Kidney epithelial cell (primary cell): ENCODE measurements at regions not wholly inside any gene's neighbourhood (a gene's known extent, or its start where the extent isn't known, plus 50 kb on each side); places are given as distances from the start of the nearest gene placed in this dataset.

ENCODE experiments used
- DNase-seq: peaks from one replicate; pipeline ENCODE4 v3.0.0-alpha.2; 2010; ENCODE audit warnings: low read depth
- H3K27me3 ChIP-seq: 2 replicates; pipeline ENCODE4 v1.6.0; 2011; ENCODE audit warnings: low read length; ENCODE audit not compliant: control insufficient read depth, insufficient read depth
- H3K36me3 ChIP-seq: 2 replicates; pipeline ENCODE4 v1.5.1; 2011; ENCODE audit warnings: low read length; ENCODE audit not compliant: control insufficient read depth, insufficient read depth
- H3K4me3 ChIP-seq: 2 replicates; pipeline ENCODE4 v1.5.1; 2011; ENCODE audit warnings: low read depth, mild to moderate bottlenecking, control low read depth, low read length
- TF ChIP-seq, protein P1 (sequence below): IDR thresholded peaks from 2 replicates; pipeline ENCODE4 v1.5.1; 2011; ENCODE audit warnings: mild to moderate bottlenecking, moderate library complexity, low read length, control low read depth, inconsistent platforms; ENCODE audit not compliant: insufficient read depth, poor library complexity, severe bottlenecking

DNA sequence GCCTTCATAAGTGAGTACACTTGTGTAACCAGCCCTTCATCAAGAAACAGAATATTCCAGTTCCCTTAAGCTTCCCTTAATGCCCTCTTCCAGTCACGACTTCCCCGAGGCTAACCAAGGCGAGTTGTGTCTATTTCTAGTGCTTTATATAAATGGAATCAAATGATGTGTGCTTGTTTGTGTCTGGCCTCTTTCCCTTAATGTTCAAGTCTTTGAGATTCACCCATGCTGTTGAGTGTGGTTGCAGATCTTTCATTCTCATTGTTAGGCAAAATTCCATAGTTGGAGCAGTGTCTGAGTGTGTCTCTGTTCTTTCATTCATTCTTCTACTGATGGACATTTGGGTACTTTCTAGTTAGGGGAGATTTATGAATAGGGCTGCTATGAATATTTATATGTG is 135.0 kb downstream of the CEBPB start:
- TF ChIP-seq, protein P1, sequence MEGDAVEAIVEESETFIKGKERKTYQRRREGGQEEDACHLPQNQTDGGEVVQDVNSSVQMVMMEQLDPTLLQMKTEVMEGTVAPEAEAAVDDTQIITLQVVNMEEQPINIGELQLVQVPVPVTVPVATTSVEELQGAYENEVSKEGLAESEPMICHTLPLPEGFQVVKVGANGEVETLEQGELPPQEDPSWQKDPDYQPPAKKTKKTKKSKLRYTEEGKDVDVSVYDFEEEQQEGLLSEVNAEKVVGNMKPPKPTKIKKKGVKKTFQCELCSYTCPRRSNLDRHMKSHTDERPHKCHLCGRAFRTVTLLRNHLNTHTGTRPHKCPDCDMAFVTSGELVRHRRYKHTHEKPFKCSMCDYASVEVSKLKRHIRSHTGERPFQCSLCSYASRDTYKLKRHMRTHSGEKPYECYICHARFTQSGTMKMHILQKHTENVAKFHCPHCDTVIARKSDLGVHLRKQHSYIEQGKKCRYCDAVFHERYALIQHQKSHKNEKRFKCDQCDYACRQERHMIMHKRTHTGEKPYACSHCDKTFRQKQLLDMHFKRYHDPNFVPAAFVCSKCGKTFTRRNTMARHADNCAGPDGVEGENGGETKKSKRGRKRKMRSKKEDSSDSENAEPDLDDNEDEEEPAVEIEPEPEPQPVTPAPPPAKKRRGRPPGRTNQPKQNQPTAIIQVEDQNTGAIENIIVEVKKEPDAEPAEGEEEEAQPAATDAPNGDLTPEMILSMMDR: no peak
- DNase-seq: no peak
- Histone ChIP-seq H3K27me3 (no peaks in the 10 kb centered on the region), H3K36me3 (no peaks in the 10 kb centered on the region), H3K4me3 (no peak overlapping the region)

DNA sequence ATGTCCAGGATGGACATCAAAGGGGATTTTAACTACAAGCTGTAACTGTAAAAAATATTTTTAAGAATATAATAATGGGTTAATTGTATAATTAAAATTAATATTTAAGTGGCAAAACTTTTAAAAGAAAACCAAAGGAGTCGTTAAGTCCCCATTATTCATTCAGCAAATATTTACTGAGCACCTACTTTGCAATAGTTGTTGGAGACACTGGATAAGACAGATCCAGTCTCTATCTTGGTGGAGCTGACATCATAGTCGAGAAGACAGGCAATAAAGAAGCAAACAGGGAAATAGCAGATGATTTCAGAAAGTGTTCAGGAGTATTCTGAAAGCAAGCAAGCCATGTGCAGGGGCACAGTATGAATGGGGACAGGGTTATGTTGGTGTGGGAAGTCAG is 137.0 kb downstream of the CEBPB start:
- Histone ChIP-seq H3K27me3 (no peaks in the 10 kb centered on the region), H3K36me3 (no peaks in the 10 kb centered on the region), H3K4me3 (no peak overlapping the region)
- no peak for DNase-seq
- TF ChIP-seq, protein P1: no peak

DNA sequence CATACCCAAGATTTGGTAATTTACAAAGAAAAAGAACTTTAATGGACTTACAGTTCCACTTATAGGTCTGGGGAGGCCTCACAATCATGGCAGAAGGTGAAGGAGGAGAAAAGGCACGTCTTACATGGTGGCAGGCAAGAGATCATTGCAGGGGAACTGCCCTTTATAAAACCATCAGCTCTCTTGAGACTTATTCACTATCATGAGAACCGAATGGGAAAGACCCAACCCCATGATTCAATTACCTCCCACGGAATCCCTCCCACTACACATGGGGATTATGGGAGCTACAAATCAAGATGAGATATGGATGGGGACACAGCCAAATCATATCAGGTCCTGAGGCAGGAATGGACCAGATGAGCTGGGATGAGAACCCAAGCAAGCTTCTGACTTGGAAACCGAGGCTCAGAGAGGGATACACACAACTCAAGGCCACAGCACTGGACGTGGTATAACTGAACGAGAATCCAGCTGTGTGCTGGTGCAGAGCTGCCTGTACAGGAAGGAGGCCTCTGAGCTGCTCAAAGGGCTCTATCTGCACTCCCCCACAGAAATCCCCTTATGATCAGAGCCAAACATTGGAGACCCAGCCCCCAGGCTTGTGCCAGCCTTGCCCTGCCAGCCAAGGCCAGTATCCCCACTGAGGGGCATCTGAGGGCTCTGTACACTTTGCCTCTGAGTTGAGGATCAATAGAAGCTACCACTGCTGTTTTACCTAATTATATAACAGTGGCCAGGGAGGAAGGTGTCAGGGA is 137.8 kb downstream of the CEBPB start:
- no peak for DNase-seq
- Histone ChIP-seq H3K36me3 (no peaks in the 10 kb centered on the region), H3K4me3 (no peak overlapping the region), H3K27me3 (no peaks in the 10 kb centered on the region)
- TF ChIP-seq, protein P1: no peak

DNA sequence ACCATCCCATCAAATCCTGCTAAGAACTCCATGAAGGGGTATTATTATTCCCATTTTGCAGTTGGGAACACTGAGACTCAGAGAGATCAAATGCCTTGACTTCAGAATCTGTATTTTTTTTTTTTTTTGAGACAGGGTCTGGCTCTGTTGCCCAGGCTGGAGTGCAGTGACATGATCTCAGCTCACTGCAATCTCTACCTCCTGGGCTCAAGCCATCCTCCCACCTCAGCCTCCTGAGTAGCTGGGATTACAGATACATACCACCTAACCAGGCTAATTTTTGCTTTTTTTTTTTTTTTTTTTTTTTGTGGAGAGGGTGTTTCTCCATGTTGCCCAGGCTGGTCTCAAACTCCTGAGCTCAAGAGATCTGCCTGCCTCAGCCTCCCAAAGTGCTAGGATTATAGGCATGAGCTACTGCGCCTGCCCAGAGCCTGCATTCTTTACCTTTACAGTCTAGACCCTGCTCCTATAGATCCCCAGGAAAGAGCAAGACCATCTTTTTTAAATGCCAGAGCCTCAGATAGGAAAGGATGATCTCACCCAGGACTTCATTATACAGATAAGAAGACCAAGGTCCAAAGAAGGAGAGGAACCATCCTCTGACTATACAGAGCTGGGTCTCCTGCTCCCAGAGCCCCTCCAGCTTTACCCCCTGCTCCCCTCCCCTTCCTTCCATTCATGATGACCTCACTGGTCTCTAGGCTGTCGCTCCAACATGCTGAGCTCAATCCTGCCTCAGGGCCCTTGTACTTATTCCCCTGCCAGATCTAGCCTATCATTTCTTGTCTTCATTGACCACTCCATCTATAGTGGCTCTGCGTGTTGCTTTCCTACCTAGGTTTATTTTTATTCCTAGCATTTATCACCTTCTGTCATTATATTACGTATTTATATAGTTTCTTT is 138.6 kb downstream of the CEBPB start:
- no peak for DNase-seq
- H3K27me3 ChIP-seq: no peaks in the 10 kb centered on the region
- H3K36me3 ChIP-seq: no peaks in the 10 kb centered on the region
- TF ChIP-seq, protein P1: no peak
- H3K4me3 ChIP-seq: no peak overlapping the region

DNA sequence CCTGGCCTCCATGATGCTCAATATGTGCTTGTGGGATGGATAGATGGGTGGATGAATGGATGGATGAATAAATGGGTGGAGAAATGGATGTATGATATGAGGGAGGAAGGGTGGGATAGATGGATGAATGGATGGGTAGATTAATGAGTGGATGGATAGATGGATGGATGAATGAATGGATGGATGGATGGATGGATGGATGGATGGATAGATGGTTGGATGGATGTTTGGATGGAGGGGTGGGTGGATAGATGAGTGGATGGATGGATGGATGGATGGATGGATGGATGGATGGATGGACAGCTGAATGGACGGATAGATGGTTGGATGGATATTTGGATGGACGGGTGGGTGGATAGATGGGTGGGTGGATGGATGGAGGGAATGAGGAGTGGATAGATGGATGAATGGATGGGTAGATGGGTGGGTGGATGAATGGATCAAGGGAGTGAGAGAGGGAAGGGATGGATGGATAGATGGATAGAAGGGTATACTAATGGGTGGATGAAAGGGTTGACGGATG is 139.4 kb downstream of the CEBPB start:
- H3K27me3 ChIP-seq: no peaks in the 10 kb centered on the region
- H3K36me3 ChIP-seq: no peaks in the 10 kb centered on the region
- no peak overlapping the region for H3K4me3 ChIP-seq
- DNase-seq: no peak
- TF ChIP-seq, protein P1: no peak
